Kidney (tissue), 13 donors: ENCODE measurements at regions not wholly inside any gene's neighbourhood (a gene's known extent, or its start where the extent isn't known, plus 50 kb on each side); places are given as distances from the start of the nearest gene placed in this dataset.
A peak's percentile ranks its signal among the peaks of the same experiment; 100 is the strongest.

Experiments used
- DNase-seq, 5 donors: peaks; one replicate each; pipeline ENCODE4 v3.0.0-alpha.2; 2013 to 2020
- FAIRE-seq: peaks from 2 replicates; lab custom pipeline; 2012; peaks lifted over from hg19 to GRCh38; lab: Jason Lieb, UNC
- H3K27ac ChIP-seq, 2 donors: one replicate each; pipeline ENCODE4 v1.7.0; 2013; ENCODE audit warnings: low read depth in 2 of 2, low read length in 2 of 2, inconsistent platforms in 1 of 2
- H3K27me3 ChIP-seq: one replicate; pipeline ENCODE4 v1.7.1; 2013; ENCODE audit warnings: low read length, inconsistent platforms; ENCODE audit not compliant: control insufficient read depth, insufficient read depth
- H3K36me3 ChIP-seq, 3 donors: one replicate each; pipeline versions ENCODE4 v1.7.0 to v1.7.1; 2013; ENCODE audit warnings: low read length in 3 of 3, control low read depth in 1 of 3, inconsistent platforms in 1 of 3; ENCODE audit not compliant: insufficient read depth in 3 of 3, control insufficient read depth in 2 of 3
- H3K4me1 ChIP-seq, 3 donors: one replicate each; pipeline versions ENCODE4 v1.7.0 to v1.7.1; 2013; ENCODE audit warnings: low read length in 3 of 3, inconsistent platforms in 1 of 3, low read depth in 1 of 3; ENCODE audit not compliant: control insufficient read depth in 2 of 3, insufficient read depth in 2 of 3
- H3K4me3 ChIP-seq, 3 donors: one replicate each; pipeline versions ENCODE4 v1.7.0 to v1.8.1; 2013; ENCODE audit warnings: low read length in 3 of 3, control low read depth in 1 of 3, inconsistent platforms in 1 of 3
- H3K9ac ChIP-seq, 3 donors: one replicate each; pipeline versions ENCODE4 v1.7.0 to v1.7.1; 2013; ENCODE audit warnings: low read length in 3 of 3, control low read depth in 1 of 3, inconsistent platforms in 1 of 3
- H3K9me3 ChIP-seq, 3 donors: one replicate each; pipeline versions ENCODE4 v1.7.0 to v1.7.1; 2013; ENCODE audit warnings: low read length in 3 of 3, control low read depth in 1 of 3, inconsistent platforms in 1 of 3; ENCODE audit not compliant: control insufficient read depth in 2 of 3, insufficient read depth in 1 of 3
- CTCF ChIP-seq: IDR thresholded peaks from 3 replicates; pipeline ENCODE4 v1.5.1; 2012; ENCODE audit warnings: mild to moderate bottlenecking, moderate library complexity, borderline replicate concordance; ENCODE audit not compliant: insufficient read depth; ENCODE audit errors: extremely low read depth
- intact Hi-C: fragments of 100-400 bp; cut with DNase I; formaldehyde crosslinking; loops from one replicate; pipeline ENCODE4 v1.11.1; 2022
- donor health status: control.
- donor health status: control.
- donor health status: control.
- donor health status: control.
- donor health status: control.
- donor health status: DM: yes; HTN: yes; CAD: no.
- donor health status: Normal renal cell carcinoma (clear cell type).

DNA sequence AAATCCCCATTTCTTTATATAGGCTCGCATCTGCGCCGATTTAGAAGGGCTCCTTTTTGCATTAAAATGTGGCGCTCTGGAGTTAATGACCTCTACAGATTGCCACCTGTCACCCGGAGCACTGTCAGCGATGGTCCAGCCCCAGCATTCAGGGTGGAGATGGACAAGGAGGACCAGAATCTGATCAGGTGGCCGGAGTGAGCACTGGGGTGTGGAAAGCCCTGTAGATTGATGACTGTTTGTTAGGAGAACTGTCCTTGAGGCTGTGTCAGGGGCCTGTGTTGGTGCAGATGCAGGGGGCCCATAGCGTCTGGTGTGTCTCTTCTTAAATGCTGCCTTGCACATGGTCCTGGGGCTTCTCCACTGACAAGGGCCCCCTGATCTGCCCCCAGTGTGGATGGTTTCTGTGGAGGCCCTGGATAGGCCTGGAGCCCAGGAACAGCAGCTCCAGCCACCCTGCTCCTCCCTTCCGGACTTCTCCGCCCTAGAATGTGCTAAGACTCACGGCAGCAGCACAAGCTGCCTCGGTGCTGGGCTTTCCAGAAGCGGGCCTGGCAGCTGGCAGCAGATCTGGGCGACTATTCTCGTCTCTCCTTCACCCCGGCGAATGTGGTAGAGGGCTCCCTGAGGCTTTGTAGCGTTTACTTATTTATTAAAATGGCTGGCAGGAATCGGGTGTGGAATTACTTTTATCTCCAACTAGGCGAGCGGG, 1333.3 kb downstream of the BRD1 start:
- H3K9me3 ChIP-seq, result no peaks in the 10 kb centered on the region
- H3K4me1 ChIP-seq, result no peaks in the 10 kb centered on the region
- no peak for FAIRE-seq
- no peak overlapping the region for H3K4me3 ChIP-seq
- intact Hi-C loops, result no loop called here
- TF ChIP-seq CTCF, result no peak
- no peak overlapping the region for H3K9ac ChIP-seq
- H3K27ac ChIP-seq, result no peak overlapping the region
- peaks cover 5% of the 10 kb centered on the region for H3K27me3 ChIP-seq
- no peaks in the 10 kb centered on the region for H3K36me3 ChIP-seq
- DNase-seq, result peak in 2 of 5 donors; percentile 31 to 49

- Histone ChIP-seq H3K36me3 (no peaks in the 10 kb centered on the region), H3K9me3 (no peaks in the 10 kb centered on the region), H3K27me3 (peaks cover 5% of the 10 kb centered on the region), H3K4me1 (no peaks in the 10 kb centered on the region), H3K4me3 (no peak overlapping the region), H3K9ac (no peak overlapping the region), H3K27ac (no peak overlapping the region)
- no peak for TF ChIP-seq CTCF
- intact Hi-C loops, result no loop called here
- DNase-seq (peak in 2 of 5 donors; percentile 15 to 31), FAIRE-seq (no peak)
These were observed 1333.9 kb downstream of the BRD1 start for GRCh38 chr22:48493733-48494132.

GRCh38 chr22:48492366-48493320, 1335.0 kb downstream of the BRD1 start:
- no peak overlapping the region for H3K9ac ChIP-seq
- DNase-seq (peak; percentile 80 to 92 (median 85)), FAIRE-seq (no peak)
- H3K36me3 ChIP-seq, result no peaks in the 10 kb centered on the region
- H3K4me3 ChIP-seq, result no peak overlapping the region
- peaks cover 5% of the 10 kb centered on the region for H3K27me3 ChIP-seq
- H3K27ac ChIP-seq, result no peak overlapping the region
- H3K9me3 ChIP-seq, result no peaks in the 10 kb centered on the region
- intact Hi-C loops, result no loop called here
- no peaks in the 10 kb centered on the region for H3K4me1 ChIP-seq
- TF ChIP-seq CTCF, result peak; percentile 66
